Spleen (tissue), 7 donors: ENCODE measurements at regions not wholly inside any gene's neighbourhood (a gene's known extent, or its start where the extent isn't known, plus 50 kb on each side); places are given as distances from the start of the nearest gene placed in this dataset.

Source experiments
- POLR2A ChIP-seq, 3 donors: fragments of 450-650 bp; IDR thresholded peaks; one replicate each; pipeline ENCODE4 v1.5.1; 2017; ENCODE audit warnings: antibody characterized with exemption in 3 of 3, mild to moderate bottlenecking in 1 of 3
- POLR2AphosphoS5 ChIP-seq, 3 donors: sonication (generic); formaldehyde crosslinking; IDR thresholded peaks; one replicate each; pipeline ENCODE4 v1.5.1; 2017; ENCODE audit warnings: antibody characterized with exemption in 3 of 3
- TF ChIP-seq, protein P1 (sequence below), 11 experiments: fragments of 200-600 bp in 7 of 11; fragments of 450-650 bp in 4 of 11; sonication (generic) in 4 of 11; IDR thresholded peaks in 8 of 11; conservative IDR thresholded peaks in 3 of 11; 1 replicate in 7 of 11; 2 replicates in 4 of 11; pipeline versions ENCODE4 v1.4.0 to v1.8.0; 2016 to 2021; ENCODE audit warnings: antibody characterized with exemption in 11 of 11, inconsistent platforms in 4 of 11, mild to moderate bottlenecking in 1 of 11
- donor health status: DM: no; HTN: no; CAD: no; lungs with moderate emphysema.
- donor health status: DM: no; HTN: no; CAD: no.
- donor health status: DM: no; HTN: no; CAD: no.

DNA sequence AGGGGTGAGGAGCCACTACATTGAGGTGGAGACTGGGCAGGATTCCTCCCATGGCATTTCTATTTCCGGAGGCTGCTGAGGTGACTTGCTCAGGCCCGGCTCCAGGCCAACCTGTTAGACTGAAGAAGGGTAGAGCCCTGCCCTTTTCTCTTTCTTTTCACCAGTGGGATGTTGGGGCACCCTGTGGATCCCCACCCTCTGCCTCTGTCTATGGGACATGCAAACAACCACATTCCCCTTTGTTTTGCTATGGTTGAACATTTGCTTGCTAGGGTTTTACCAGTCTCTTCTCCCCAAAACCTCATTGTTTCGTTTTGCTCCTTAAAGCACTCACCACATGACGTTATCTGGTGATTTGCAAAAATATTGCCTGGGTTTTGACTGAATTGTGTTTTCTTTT is 183.3 kb downstream of the ARL4C start:
- TF ChIP-seq, protein P1, sequence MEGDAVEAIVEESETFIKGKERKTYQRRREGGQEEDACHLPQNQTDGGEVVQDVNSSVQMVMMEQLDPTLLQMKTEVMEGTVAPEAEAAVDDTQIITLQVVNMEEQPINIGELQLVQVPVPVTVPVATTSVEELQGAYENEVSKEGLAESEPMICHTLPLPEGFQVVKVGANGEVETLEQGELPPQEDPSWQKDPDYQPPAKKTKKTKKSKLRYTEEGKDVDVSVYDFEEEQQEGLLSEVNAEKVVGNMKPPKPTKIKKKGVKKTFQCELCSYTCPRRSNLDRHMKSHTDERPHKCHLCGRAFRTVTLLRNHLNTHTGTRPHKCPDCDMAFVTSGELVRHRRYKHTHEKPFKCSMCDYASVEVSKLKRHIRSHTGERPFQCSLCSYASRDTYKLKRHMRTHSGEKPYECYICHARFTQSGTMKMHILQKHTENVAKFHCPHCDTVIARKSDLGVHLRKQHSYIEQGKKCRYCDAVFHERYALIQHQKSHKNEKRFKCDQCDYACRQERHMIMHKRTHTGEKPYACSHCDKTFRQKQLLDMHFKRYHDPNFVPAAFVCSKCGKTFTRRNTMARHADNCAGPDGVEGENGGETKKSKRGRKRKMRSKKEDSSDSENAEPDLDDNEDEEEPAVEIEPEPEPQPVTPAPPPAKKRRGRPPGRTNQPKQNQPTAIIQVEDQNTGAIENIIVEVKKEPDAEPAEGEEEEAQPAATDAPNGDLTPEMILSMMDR (IDR thresholded peaks at IDR 0.05 in 8 of 11, conservative IDR thresholded peaks at IDR 0.05 in 3 of 11) = no peak
- TF ChIP-seq POLR2A (IDR thresholded peaks at IDR 0.05) (no peak), POLR2AphosphoS5 (IDR thresholded peaks at IDR 0.05) (no peak)
